Stimulated activated naive CD8-positive, alpha-beta T cell treated with anti-CD3 and anti-CD28 coated beads, Interleukin-15, Interleukin-2, amounts not matched to agents 100 U/mL and 50 U/mL, for 24 hours (primary cell): ENCODE measurements at regions not wholly inside any gene's neighbourhood (a gene's known extent, or its start where the extent isn't known, plus 50 kb on each side); places are given as distances from the start of the nearest gene placed in this dataset.

Experiments
- ATAC-seq: fragments of 150-1000 bp; cut with Tn5 transposase; one replicate; pipeline ENCODE4 v1.10.0; 2021
- DNase-seq: peaks from one replicate; pipeline ENCODE4 v3.0.0; 2021

- DNase-seq (peak; percentile 3), ATAC-seq (peak; percentile 19)
Measured at GRCh38 chr12:126708492-126708896, 1558.5 kb upstream of the TMEM132C start.

- no peak for ATAC-seq
Measured at GRCh38 chr12:126718365-126718764, 1548.6 kb upstream of the TMEM132C start.

GRCh38 chr12:126719912-126720705 lies 1546.9 kb upstream of the TMEM132C start:
- no peak for ATAC-seq
- DNase-seq, result no peak

More at GRCh38 chr12:126718365-126718764, 1548.6 kb upstream of the TMEM132C start:
- DNase-seq, result no peak

- no peak for DNase-seq
- no peak for ATAC-seq
Measured at GRCh38 chr12:126726481-126727217, 1540.3 kb upstream of the TMEM132C start.

GRCh38 chr12:126727218-126728075 lies 1539.5 kb upstream of the TMEM132C start:
- no peak for ATAC-seq
- DNase-seq, result no peak

GRCh38 chr12:126734296-126734695 lies 1532.7 kb upstream of the TMEM132C start:
- DNase-seq (no peak), ATAC-seq (no peak)

- no peak for DNase-seq
- ATAC-seq, result no peak
Measured at GRCh38 chr12:126734710-126735109, 1532.3 kb upstream of the TMEM132C start.

GRCh38 chr12:126741536-126742240 lies 1525.3 kb upstream of the TMEM132C start:
- DNase-seq (no peak), ATAC-seq (no peak)

- DNase-seq, result no peak
- no peak for ATAC-seq
Measured at GRCh38 chr12:126742241-126742641, 1524.7 kb upstream of the TMEM132C start.

GRCh38 chr12:126747530-126748149 lies 1519.3 kb upstream of the TMEM132C start:
- ATAC-seq, result peak; percentile 28

GRCh38 chr12:126752021-126752420 lies 1514.9 kb upstream of the TMEM132C start:
- no peak for DNase-seq
- no peak for ATAC-seq

More at GRCh38 chr12:126747530-126748149, 1519.3 kb upstream of the TMEM132C start:
- peak; percentile 63 for DNase-seq

- DNase-seq, result no peak
- ATAC-seq, result no peak
Measured at GRCh38 chr12:126757326-126757725, 1509.6 kb upstream of the TMEM132C start.

GRCh38 chr12:126760092-126760491 lies 1506.9 kb upstream of the TMEM132C start:
- ATAC-seq, result no peak

GRCh38 chr12:126761420-126761819 lies 1505.5 kb upstream of the TMEM132C start:
- no peak for DNase-seq
- peak; percentile 66 for ATAC-seq

More at GRCh38 chr12:126760092-126760491, 1506.9 kb upstream of the TMEM132C start:
- no peak for DNase-seq

- DNase-seq (no peak), ATAC-seq (no peak)
Measured at GRCh38 chr12:126762150-126762549, 1504.8 kb upstream of the TMEM132C start.

GRCh38 chr12:126763359-126763758 lies 1503.6 kb upstream of the TMEM132C start:
- no peak for ATAC-seq

GRCh38 chr12:126767334-126767733 lies 1499.6 kb upstream of the TMEM132C start:
- ATAC-seq, result no peak
- no peak for DNase-seq

More at GRCh38 chr12:126763359-126763758, 1503.6 kb upstream of the TMEM132C start:
- no peak for DNase-seq

GRCh38 chr12:126768517-126768916 lies 1498.5 kb upstream of the TMEM132C start:
- DNase-seq, result no peak

GRCh38 chr12:126770188-126770587 lies 1496.8 kb upstream of the TMEM132C start:
- no peak for DNase-seq

More at GRCh38 chr12:126768517-126768916, 1498.5 kb upstream of the TMEM132C start:
- no peak for ATAC-seq

GRCh38 chr12:126772171-126772864 lies 1494.7 kb upstream of the TMEM132C start:
- DNase-seq (peak; percentile 9), ATAC-seq (peak; percentile 73)

More at GRCh38 chr12:126770188-126770587, 1496.8 kb upstream of the TMEM132C start:
- ATAC-seq, result no peak
